HUES48 (cell line): ENCODE measurements at regions not wholly inside any gene's neighbourhood (a gene's known extent, or its start where the extent isn't known, plus 50 kb on each side); places are given as distances from the start of the nearest gene placed in this dataset.

Experiments used
- H3K27ac ChIP-seq: one replicate; pipeline ENCODE4 v1.7.0; 2013; ENCODE audit warnings: low read depth, low read length, inconsistent platforms
- H3K27me3 ChIP-seq: 2 replicates; pipeline ENCODE4 v1.6.1; 2013; ENCODE audit warnings: mild to moderate bottlenecking, low read length; ENCODE audit not compliant: control insufficient read depth, insufficient read depth
- H3K36me3 ChIP-seq: 2 replicates; pipeline ENCODE4 v1.6.1; 2013; ENCODE audit warnings: low read length; ENCODE audit not compliant: control insufficient read depth, insufficient read depth
- H3K4me1 ChIP-seq: 2 replicates; pipeline ENCODE4 v1.6.1; 2013; ENCODE audit warnings: mild to moderate bottlenecking, low read length; ENCODE audit not compliant: control insufficient read depth, insufficient read depth
- H3K4me3 ChIP-seq: 2 replicates; pipeline ENCODE4 v1.5.1; 2013; ENCODE audit warnings: mild to moderate bottlenecking, low read depth, low read length
- H3K9ac ChIP-seq: 2 replicates; pipeline ENCODE4 v1.6.1; 2013; ENCODE audit warnings: mild to moderate bottlenecking, low read depth, low read length, moderate library complexity
- H3K9me3 ChIP-seq: 2 replicates; pipeline ENCODE4 v1.6.1; 2013; ENCODE audit warnings: low read length; ENCODE audit not compliant: control insufficient read depth, insufficient read depth

GRCh38 chr20:60302875-60303274 is 344.7 kb downstream of the CDH26 start:
- no peak overlapping the region for H3K9ac ChIP-seq
- no peaks in the 10 kb centered on the region for H3K4me1 ChIP-seq
- no peaks in the 10 kb centered on the region; the same call in 1 of the 2 replicates for H3K9me3 ChIP-seq
- H3K27ac ChIP-seq = no peak overlapping the region
- H3K27me3 ChIP-seq = no peaks in the 10 kb centered on the region
- H3K4me3 ChIP-seq = no peak overlapping the region
- no peaks in the 10 kb centered on the region for H3K36me3 ChIP-seq

GRCh38 chr20:60304026-60304590 is 345.9 kb downstream of the CDH26 start:
- Histone ChIP-seq H3K9ac (no peak overlapping the region), H3K9me3 (no peaks in the 10 kb centered on the region; the same call in 1 of the 2 replicates), H3K27me3 (no peaks in the 10 kb centered on the region), H3K27ac (no peak overlapping the region), H3K4me3 (no peak overlapping the region), H3K4me1 (no peaks in the 10 kb centered on the region), H3K36me3 (no peaks in the 10 kb centered on the region)

GRCh38 chr20:60304931-60305330 is 346.7 kb downstream of the CDH26 start:
- Histone ChIP-seq H3K9ac (no peak overlapping the region), H3K4me3 (no peak overlapping the region), H3K4me1 (no peaks in the 10 kb centered on the region), H3K36me3 (no peaks in the 10 kb centered on the region), H3K27ac (no peak overlapping the region), H3K9me3 (peaks cover 2% of the 10 kb centered on the region), H3K27me3 (no peaks in the 10 kb centered on the region)

GRCh38 chr20:60306105-60306504 is 347.9 kb downstream of the CDH26 start:
- Histone ChIP-seq H3K4me3 (no peak overlapping the region), H3K9me3 (peaks cover 8% of the 10 kb centered on the region), H3K36me3 (no peaks in the 10 kb centered on the region), H3K9ac (no peak overlapping the region), H3K4me1 (no peaks in the 10 kb centered on the region), H3K27me3 (no peaks in the 10 kb centered on the region), H3K27ac (no peak overlapping the region)

GRCh38 chr20:60306551-60306950 is 348.3 kb downstream of the CDH26 start:
- peaks cover 10% of the 10 kb centered on the region for H3K9me3 ChIP-seq
- no peaks in the 10 kb centered on the region for H3K36me3 ChIP-seq
- H3K27me3 ChIP-seq = no peaks in the 10 kb centered on the region
- H3K27ac ChIP-seq = no peak overlapping the region
- no peak overlapping the region for H3K4me3 ChIP-seq
- H3K9ac ChIP-seq = no peak overlapping the region
- H3K4me1 ChIP-seq = no peaks in the 10 kb centered on the region

- H3K27ac ChIP-seq = no peak overlapping the region
- no peak overlapping the region for H3K4me3 ChIP-seq
- no peak overlapping the region for H3K9ac ChIP-seq
- peaks cover 22% of the 10 kb centered on the region for H3K9me3 ChIP-seq
- no peaks in the 10 kb centered on the region for H3K27me3 ChIP-seq
- H3K4me1 ChIP-seq = no peaks in the 10 kb centered on the region
- no peaks in the 10 kb centered on the region for H3K36me3 ChIP-seq
Observed at GRCh38 chr20:60310560-60311349, 352.5 kb downstream of the CDH26 start.

- Histone ChIP-seq H3K9ac (no peak overlapping the region), H3K4me3 (no peak overlapping the region), H3K4me1 (no peaks in the 10 kb centered on the region), H3K9me3 (peaks cover 22% of the 10 kb centered on the region), H3K36me3 (no peaks in the 10 kb centered on the region), H3K27ac (no peak overlapping the region), H3K27me3 (no peaks in the 10 kb centered on the region)
Observed at GRCh38 chr20:60313191-60313590, 355.0 kb downstream of the CDH26 start.

GRCh38 chr20:60313614-60314013 is 355.4 kb downstream of the CDH26 start:
- no peaks in the 10 kb centered on the region for H3K27me3 ChIP-seq
- H3K36me3 ChIP-seq = no peaks in the 10 kb centered on the region
- no peak overlapping the region for H3K4me3 ChIP-seq
- no peak overlapping the region for H3K27ac ChIP-seq
- peaks cover 22% of the 10 kb centered on the region for H3K9me3 ChIP-seq
- no peaks in the 10 kb centered on the region for H3K4me1 ChIP-seq
- no peak overlapping the region for H3K9ac ChIP-seq

GRCh38 chr20:60314727-60315126 is 356.5 kb downstream of the CDH26 start:
- Histone ChIP-seq H3K27me3 (no peaks in the 10 kb centered on the region), H3K36me3 (no peaks in the 10 kb centered on the region), H3K4me3 (no peak overlapping the region), H3K27ac (no peak overlapping the region), H3K9ac (no peak overlapping the region), H3K4me1 (no peaks in the 10 kb centered on the region), H3K9me3 (peaks cover 22% of the 10 kb centered on the region)

- H3K4me1 ChIP-seq = no peaks in the 10 kb centered on the region
- no peaks in the 10 kb centered on the region for H3K27me3 ChIP-seq
- H3K9me3 ChIP-seq = peaks cover 12% of the 10 kb centered on the region
- no peak overlapping the region for H3K27ac ChIP-seq
- no peak overlapping the region for H3K9ac ChIP-seq
- H3K36me3 ChIP-seq = no peaks in the 10 kb centered on the region
- H3K4me3 ChIP-seq = no peak overlapping the region
Observed at GRCh38 chr20:60316476-60317158, 358.4 kb downstream of the CDH26 start.

GRCh38 chr20:60317401-60317800 is 359.2 kb downstream of the CDH26 start:
- Histone ChIP-seq H3K9ac (no peak overlapping the region), H3K9me3 (peaks cover 12% of the 10 kb centered on the region), H3K27ac (no peak overlapping the region), H3K36me3 (no peaks in the 10 kb centered on the region), H3K4me3 (no peak overlapping the region), H3K27me3 (no peaks in the 10 kb centered on the region), H3K4me1 (no peaks in the 10 kb centered on the region)
